HL-60 (cell line): ENCODE measurements at regions not wholly inside any gene's neighbourhood (a gene's known extent, or its start where the extent isn't known, plus 50 kb on each side); places are given as distances from the start of the nearest gene placed in this dataset.

Experiments used
- DNase-seq, 2 experiments: peaks; one replicate each; pipeline ENCODE4 v3.0.0-alpha.2; 2010 to 2020; ENCODE audit warnings: low read depth in 1 of 2, low spot score in 1 of 2
- H3K27ac ChIP-seq: fragments of 250-450 bp; sonication (Bioruptor Pico); replicated peaks from 2 replicates; pipeline ENCODE4 v1.5.1; 2020; ENCODE audit warnings: mild to moderate bottlenecking, moderate library complexity
- H3K27me3 ChIP-seq: fragments of 250-450 bp; sonication (Bioruptor Pico); 2 replicates; pipeline ENCODE4 v1.5.1; 2021; ENCODE audit warnings: mild to moderate bottlenecking, moderate library complexity; ENCODE audit not compliant: insufficient read depth, poor library complexity, severe bottlenecking
- H3K4me3 ChIP-seq: replicated peaks from 2 replicates; pipeline ENCODE4 v1.5.1; 2011; ENCODE audit warnings: mild to moderate bottlenecking, control low read depth, low read length; ENCODE audit not compliant: insufficient read depth
- CTCF ChIP-seq: IDR thresholded peaks from one replicate; pipeline ENCODE4 v1.5.1; 2011; ENCODE audit warnings: low read length, control low read depth, inconsistent platforms; ENCODE audit not compliant: insufficient read depth
- GABPA ChIP-seq: IDR thresholded peaks from 2 replicates; pipeline ENCODE4 v1.6.1; 2012; ENCODE audit warnings: low read depth
- POLR2AphosphoS5 ChIP-seq: IDR thresholded peaks from 2 replicates; pipeline ENCODE4 v1.6.1; 2012; ENCODE audit warnings: low read depth
- REST ChIP-seq: IDR thresholded peaks from 2 replicates; pipeline ENCODE4 v1.6.1; 2012; ENCODE audit warnings: low read depth; ENCODE audit not compliant: insufficient replicate concordance
- SPI1 ChIP-seq: IDR thresholded peaks from 2 replicates; pipeline ENCODE4 v1.6.1; 2012; ENCODE audit warnings: low read depth, mild to moderate bottlenecking, borderline replicate concordance

- H3K27ac ChIP-seq, result no peak overlapping the region
- H3K4me3 ChIP-seq, result no peak overlapping the region
- no peak for DNase-seq
- no peak for TF ChIP-seq CTCF
- TF ChIP-seq SPI1, result no peak
- TF ChIP-seq REST, result no peak
- no peak for TF ChIP-seq POLR2AphosphoS5
- TF ChIP-seq GABPA, result no peak
- H3K27me3 ChIP-seq, result no peaks in the 10 kb centered on the region
Observed at GRCh38 chr5:8540317-8540716, 671.4 kb downstream of the MTRR start.

GRCh38 chr5:8550921-8551320 lies 682.0 kb downstream of the MTRR start:
- no peaks in the 10 kb centered on the region for H3K27me3 ChIP-seq
- no peak overlapping the region for H3K4me3 ChIP-seq
- H3K27ac ChIP-seq, result no peak overlapping the region
- DNase-seq, result no peak
- TF ChIP-seq GABPA, result no peak
- TF ChIP-seq REST, result no peak
- no peak for TF ChIP-seq POLR2AphosphoS5

GRCh38 chr5:8553364-8553763 lies 684.4 kb downstream of the MTRR start:
- H3K27me3 ChIP-seq, result no peaks in the 10 kb centered on the region
- H3K27ac ChIP-seq, result no peak overlapping the region
- TF ChIP-seq CTCF, result no peak
- TF ChIP-seq POLR2AphosphoS5, result no peak
- TF ChIP-seq REST, result no peak
- TF ChIP-seq SPI1, result no peak
- TF ChIP-seq GABPA, result no peak
- no peak for DNase-seq
- H3K4me3 ChIP-seq, result no peak overlapping the region

- no peak overlapping the region for H3K4me3 ChIP-seq
- TF ChIP-seq SPI1 (no peak), POLR2AphosphoS5 (no peak), GABPA (no peak), REST (no peak), CTCF (no peak)
- no peaks in the 10 kb centered on the region for H3K27me3 ChIP-seq
- H3K27ac ChIP-seq, result no peak overlapping the region
- no peak for DNase-seq
Observed at GRCh38 chr5:8557728-8558127, 688.8 kb downstream of the MTRR start.
